Ovary (tissue), 7 donors: ENCODE measurements at regions not wholly inside any gene's neighbourhood (a gene's known extent, or its start where the extent isn't known, plus 50 kb on each side); places are given as distances from the start of the nearest gene placed in this dataset.
A peak's percentile ranks its signal among the peaks of the same experiment; 100 is the strongest.
"Not testable (repeated sequence)": the region's sequence is repeated elsewhere in the genome, so short reads cannot be mapped to it uniquely, and the experiment has no call there.

Source experiments
- DNase-seq, 5 donors: peaks; one replicate each; pipeline ENCODE4 v3.0.0-alpha.2; 2019 to 2020
- H3K27ac ChIP-seq, 2 donors: fragments of 200-600 bp; one replicate each; pipeline versions ENCODE4 v1.5.1 to v1.8.0; 2019 to 2022
- H3K27me3 ChIP-seq: fragments of 200-600 bp; one replicate; pipeline ENCODE4 v1.8.0; 2022
- H3K36me3 ChIP-seq: fragments of 200-600 bp; sonication (generic); one replicate; pipeline ENCODE4 v1.5.1; 2019
- H3K4me1 ChIP-seq: one replicate; pipeline ENCODE4 v1.8.1; 2013; ENCODE audit warnings: mild to moderate bottlenecking, moderate library complexity; ENCODE audit not compliant: insufficient read depth
- H3K4me3 ChIP-seq: fragments of 200-600 bp; sonication (generic); one replicate; pipeline ENCODE4 v1.5.1; 2017
- H3K9me3 ChIP-seq, 2 donors: fragments of 200-600 bp in 1 of 2; sonication (generic) in 1 of 2; one replicate each; pipeline versions ENCODE4 v1.5.1 to v1.8.1; 2013 to 2019; ENCODE audit warnings: mild to moderate bottlenecking in 1 of 2, moderate library complexity in 1 of 2
- WGBS, 3 donors: extraction: QIAGEN DNeasy Blood & Tissue Kit in 1 of 3; methylation state at CpG; one replicate each; pipeline versions ENCODE4 v1.1.5 to v1.1.7; 2013 to 2017; 5-methylcytosine and 5-hydroxymethylcytosine counted together
- intact Hi-C, 4 donors: fragments of 100-400 bp; cut with DNase I; formaldehyde crosslinking; loops; one replicate each; pipeline versions ENCODE4 v1.11.0 to v1.15.1; 2022 to 2023
- TF ChIP-seq, protein P1 (sequence below), 3 donors: fragments of 450-650 bp in 2 of 3; fragments of 200-600 bp in 1 of 3; IDR thresholded peaks; one replicate each; pipeline versions ENCODE4 v1.5.1 to v1.8.0; 2016 to 2022; ENCODE audit warnings: antibody characterized with exemption in 3 of 3, mild to moderate bottlenecking in 1 of 3
- donor health status: DM: no; HTN: no; CAD: no; lungs with moderate emphysema.
- donor health status: DM: no; HTN: no; CAD: no.
- donor health status: Bipolar disorder and iron deficiency.
- donor health status: DM: no; HTN: no; CAD: no.
- donor health status: DM: yes; HTN: yes; CAD: no.

DNA sequence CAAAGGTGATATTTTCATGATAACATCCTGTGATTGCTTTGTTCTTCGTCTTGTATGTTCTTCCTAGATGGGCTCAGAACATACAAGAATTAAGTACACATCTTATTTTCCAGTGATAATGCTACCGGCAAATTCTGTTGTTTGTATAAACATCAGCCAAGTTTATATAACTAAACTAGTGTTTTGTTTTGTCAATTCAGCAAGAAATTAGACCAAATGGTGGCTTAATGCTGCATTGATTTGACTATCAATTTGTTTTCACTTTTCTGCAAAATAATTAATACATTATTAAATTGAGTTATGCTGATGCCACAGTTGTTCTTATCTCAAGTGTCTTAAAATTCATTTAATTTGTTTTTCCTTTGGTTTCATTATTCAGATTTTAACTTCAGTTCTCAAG, 177.7 kb downstream of the OR4F29 start:
- WGBS, 3 donors, result 4 to 36% (median 10%) methylated on average over 1 to 2 of the region's 2 CpGs
- H3K27me3 ChIP-seq, intact Hi-C loops, H3K9me3 ChIP-seq, DNase-seq, H3K4me3 ChIP-seq, H3K4me1 ChIP-seq, H3K27ac ChIP-seq, H3K36me3 ChIP-seq: not testable (repeated sequence)

DNA sequence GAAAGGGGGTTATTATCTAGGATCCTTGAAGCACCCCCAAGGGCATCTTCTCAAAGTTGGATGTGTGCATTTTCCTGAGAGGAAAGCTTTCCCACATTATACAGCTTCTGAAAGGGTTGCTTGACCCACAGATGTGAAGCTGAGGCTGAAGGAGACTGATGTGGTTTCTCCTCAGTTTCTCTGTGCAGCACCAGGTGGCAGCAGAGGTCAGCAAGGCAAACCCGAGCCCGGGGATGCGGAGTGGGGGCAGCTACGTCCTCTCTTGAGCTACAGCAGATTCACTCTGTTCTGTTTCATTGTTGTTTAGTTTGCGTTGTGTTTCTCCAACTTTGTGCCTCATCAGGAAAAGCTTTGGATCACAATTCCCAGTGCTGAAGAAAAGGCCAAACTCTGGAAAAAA, 183.7 kb downstream of the OR4F29 start:
- intact Hi-C loops, result not testable (repeated sequence)

More for the DNA sequence above, 183.7 kb downstream of the OR4F29 start:
- TF ChIP-seq, protein P1, sequence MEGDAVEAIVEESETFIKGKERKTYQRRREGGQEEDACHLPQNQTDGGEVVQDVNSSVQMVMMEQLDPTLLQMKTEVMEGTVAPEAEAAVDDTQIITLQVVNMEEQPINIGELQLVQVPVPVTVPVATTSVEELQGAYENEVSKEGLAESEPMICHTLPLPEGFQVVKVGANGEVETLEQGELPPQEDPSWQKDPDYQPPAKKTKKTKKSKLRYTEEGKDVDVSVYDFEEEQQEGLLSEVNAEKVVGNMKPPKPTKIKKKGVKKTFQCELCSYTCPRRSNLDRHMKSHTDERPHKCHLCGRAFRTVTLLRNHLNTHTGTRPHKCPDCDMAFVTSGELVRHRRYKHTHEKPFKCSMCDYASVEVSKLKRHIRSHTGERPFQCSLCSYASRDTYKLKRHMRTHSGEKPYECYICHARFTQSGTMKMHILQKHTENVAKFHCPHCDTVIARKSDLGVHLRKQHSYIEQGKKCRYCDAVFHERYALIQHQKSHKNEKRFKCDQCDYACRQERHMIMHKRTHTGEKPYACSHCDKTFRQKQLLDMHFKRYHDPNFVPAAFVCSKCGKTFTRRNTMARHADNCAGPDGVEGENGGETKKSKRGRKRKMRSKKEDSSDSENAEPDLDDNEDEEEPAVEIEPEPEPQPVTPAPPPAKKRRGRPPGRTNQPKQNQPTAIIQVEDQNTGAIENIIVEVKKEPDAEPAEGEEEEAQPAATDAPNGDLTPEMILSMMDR (IDR thresholded peaks at IDR 0.05), result peak in 2 of 3 donors; percentile 19 to 25
- not testable (repeated sequence) for H3K27me3 ChIP-seq, H3K36me3 ChIP-seq, H3K9me3 ChIP-seq, H3K27ac ChIP-seq, H3K4me1 ChIP-seq, H3K4me3 ChIP-seq
- 0 to 14% (median 6%) methylated on average over 4 to 5 of the region's 5 CpGs for WGBS, 3 donors
- peak; percentile 38 to 80 (median 74) for DNase-seq
